ENCODE measurements at regions not wholly inside any gene's neighbourhood (a gene's known extent, or its start where the extent isn't known, plus 50 kb on each side); places are given as distances from the start of the nearest gene placed in this dataset.
"Not testable (repeated sequence)": the region's sequence is repeated elsewhere in the genome, so short reads cannot be mapped to it uniquely, and the experiment has no call there.

DNA sequence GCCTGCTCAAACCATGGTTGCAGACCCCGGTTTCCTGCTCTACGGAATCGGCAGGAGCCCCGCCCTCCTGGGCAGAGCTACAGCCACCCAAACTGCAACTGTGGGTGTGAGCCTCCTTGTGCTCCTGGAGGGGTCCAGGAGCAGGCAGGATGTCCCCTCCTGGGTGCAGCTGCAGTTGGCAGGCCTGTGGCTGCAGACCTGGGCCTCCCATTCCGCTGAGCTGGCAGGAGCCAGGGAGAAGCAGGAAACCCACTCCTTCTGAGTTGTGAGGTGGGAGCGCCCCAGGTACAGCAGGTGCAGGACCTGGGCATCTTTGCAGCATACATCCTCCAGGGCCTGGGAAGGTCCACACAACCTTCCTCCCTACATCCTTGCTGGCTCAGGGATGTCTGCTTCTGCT, 578.7 kb upstream of the USP24 start:
- DNase-seq (ENCODE audit: low read depth, low spot score), result no peak

DNA sequence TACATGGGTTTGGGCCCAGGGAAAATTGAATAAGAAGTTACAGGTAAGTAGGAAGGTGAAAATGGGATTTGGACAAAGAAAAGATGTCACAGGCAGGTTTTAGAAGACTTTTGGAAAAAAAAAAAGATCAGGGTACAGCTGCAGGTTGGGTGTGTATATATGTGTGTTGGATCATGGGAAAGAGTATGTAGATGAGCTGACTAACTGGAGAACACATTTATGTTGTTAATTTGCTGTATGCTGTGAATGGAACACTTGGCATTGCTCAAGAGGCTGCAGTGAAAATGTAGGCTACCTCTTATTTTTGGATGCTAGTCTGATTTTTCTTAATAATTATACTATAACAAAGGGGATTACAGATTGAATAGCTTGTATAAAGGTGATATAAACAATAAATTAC, 577.7 kb upstream of the USP24 start:
- DNase-seq (ENCODE audit: low read depth, low spot score), result no peak

DNA sequence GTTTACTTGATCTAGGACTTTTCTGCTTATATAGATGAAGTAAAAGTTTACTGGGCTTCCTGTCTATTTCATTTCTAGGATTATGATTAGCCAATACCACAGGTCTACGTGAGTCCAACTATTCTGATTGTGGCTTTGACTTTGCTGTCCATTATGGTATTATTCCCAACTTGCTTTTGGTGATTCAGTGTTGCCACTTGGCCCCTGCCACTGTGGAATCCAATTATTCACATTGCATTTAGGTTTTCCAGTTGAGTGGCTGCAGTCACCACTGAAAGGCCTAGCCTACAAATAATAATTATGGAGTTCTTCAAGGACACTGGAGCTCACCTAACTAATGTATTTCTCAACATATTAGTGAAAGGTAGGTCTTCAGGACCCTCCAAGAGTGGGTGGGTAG, 574.3 kb upstream of the USP24 start:
- no peak for DNase-seq (ENCODE audit: low read depth, low spot score)

DNA sequence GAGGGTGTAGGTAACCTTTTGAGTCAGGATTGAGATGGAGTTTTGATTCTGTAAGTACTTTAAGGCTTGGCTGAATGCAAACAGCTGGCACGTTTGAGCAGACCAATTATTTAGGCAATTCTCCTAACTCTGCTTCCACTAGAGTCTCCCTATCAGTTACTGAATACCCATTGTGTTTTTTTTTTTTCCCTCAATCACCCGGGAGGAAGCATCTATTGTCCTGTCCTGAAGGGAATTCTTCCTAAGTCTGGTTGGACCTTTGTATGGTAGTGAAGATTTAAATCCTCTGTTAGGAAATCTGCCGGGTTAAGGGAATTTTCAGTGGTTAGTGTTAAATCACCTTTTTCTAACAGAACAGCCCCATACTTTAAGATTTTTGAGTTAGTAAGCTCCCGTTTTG, 571.2 kb upstream of the USP24 start:
- no peak for DNase-seq (ENCODE audit: low read depth, low spot score)

DNA sequence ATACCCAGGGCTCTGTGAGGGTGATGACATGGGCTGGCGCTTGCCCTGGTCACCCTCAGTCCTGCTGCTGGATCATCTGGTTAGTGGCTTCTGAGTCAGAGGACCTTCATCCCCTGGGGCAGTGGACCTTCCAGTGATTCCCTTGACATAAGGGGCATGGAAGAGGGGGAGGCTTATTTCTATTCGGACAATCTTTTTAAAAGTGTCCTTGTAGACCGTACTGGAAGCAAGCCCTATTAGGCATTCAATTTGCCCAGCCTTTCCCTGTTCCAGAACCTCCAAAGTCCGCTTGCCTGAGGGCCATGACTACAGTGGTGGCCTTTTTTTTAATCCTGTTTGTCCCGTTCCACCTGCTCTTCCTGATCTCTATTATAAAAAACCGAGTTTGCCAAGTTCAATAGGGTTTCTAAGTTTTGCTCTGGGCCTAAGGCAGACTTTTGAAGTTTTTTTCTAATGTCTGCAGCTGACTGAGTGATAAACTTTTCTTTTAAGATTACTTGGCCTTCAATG, 569.8 kb upstream of the USP24 start:
- not testable (repeated sequence) for DNase-seq (ENCODE audit: low read depth, low spot score)

DNA sequence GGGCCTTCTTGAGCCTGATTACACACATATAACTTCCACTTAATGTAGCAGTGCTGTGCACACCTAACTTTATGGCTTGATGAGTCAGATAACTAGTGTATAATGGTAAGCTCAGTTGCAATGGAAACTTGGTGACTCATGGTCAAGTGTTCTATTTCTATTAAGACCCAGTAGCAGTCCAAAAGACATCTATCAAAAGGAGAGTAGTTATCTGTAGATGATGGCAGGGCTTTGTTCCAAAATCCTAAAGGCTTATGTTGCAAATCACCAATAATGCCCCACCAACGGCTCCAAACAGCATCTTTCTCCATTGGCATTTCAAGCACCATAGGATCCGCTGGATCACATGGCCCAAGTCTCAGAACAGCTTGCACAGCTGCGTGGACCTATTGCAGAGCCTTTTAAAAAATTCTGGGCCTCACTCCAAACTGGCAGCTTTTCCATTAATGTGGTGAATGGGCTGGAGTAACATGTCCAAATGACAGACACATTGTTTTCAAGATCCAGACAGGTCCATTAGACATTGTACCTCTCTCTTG, 566.8 kb upstream of the USP24 start:
- DNase-seq (ENCODE audit: low read depth, low spot score), result no peak

DNA sequence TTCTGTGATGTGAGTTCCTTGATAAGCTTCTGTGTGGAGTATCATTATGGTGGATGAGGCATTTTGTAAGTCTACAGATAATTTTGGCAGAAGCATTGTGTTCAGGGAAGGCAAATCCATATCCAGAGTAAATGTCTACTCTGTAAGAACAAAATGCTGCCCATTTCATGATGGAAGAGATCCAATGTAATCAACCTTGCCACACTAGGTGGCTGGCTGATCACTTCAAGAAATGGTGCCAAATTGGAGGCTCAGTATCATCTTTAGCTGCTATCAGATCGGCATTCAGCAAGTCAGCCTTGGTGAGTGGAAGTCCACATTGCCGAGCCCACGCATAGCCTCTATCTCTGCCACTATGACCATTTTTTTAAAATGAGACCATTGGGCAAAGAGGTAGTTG, 565.8 kb upstream of the USP24 start:
- DNase-seq (ENCODE audit: low read depth, low spot score), result no peak

DNA sequence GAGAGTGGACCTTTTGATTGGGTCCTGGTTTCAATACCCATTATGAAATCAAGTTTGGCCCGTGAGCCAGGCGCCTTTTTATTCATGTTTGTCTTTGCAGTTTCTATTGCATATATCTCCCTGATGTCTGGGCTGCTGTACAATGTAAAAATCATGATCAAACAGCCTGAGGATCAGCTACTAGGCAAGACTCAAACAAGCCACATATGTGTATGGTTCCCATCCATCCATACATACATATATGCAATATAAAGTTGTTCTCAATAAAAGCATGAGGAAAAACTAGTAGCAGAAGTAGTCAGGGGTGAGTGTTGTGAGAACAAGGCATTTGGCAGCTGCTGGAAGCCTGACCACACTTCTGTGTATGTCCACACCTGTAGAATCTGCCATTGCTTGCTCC, 562.4 kb upstream of the USP24 start:
- no peak for DNase-seq (ENCODE audit: low read depth, low spot score)

DNA sequence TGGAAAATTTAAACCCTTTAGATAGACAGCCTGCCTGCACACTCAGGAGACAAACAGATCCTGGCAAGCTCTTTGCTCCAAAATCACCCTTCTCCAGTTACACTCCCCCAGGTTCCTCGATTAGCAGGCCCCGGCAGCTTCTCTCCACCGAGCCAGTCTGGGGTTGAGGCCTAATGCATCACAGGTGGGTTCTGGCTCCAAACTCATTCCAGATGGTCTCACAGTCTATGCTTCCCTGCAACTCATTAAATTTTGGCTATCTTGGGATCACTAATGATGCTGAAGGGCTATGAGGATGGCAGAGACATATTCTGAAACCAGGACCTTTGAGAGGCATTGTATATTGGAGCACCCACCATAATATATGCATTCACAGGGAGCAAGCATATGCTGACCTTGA, 559.8 kb upstream of the USP24 start:
- no peak for DNase-seq (ENCODE audit: low read depth, low spot score)

DNA sequence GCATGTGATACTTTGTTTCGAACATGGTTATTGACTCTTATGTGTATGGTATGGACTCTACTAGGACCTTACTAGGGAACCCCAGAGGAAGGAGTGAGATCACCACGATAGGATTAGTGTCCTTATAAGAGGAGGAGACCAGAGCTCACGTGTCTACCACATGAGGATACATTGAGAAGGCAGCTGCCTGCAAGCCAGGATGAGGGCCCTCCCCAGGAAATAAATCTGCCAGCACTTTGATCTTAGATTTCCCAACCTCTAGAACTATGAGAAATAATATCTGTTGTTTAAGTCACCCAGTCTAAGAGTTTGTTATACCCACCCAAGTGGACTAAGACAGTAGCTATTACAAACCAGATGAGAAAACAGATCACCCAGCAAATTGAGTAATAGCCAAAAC, 559.3 kb upstream of the USP24 start:
- no peak for DNase-seq (ENCODE audit: low read depth, low spot score)

DNA sequence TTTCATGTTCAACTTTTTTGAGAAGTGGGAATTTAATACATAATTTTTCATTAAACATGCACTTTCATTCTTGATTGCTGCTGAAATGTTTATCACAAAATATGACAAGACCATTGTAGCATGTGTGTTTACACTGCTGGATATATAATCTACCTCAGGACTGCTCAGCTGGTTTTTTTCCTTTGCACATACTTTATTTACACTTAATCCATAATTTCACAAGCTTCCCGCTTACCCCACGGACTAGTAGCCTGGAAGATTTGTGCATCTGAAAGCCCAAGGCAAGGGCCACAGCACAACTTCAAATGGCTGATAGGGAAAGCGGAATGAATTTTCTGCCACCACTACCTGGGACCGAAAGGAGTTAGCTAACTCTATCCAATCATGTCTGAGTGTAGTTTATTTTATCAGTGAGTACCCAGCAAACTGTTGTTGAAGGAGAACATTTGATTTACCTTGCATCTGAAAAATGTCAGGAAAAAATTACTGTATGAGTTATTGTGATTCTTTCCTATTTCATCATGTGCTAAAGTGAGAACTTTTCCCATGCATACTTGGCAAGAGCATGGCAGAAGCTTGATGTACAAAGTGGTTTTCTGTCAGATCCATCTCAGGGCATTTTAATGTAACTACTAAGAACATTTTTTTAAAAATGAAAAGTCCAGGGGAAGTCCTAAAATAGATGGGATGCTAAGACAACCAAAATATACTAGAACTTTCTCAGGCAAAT, 558.2 kb upstream of the USP24 start:
- no peak for DNase-seq (ENCODE audit: low read depth, low spot score)

DNA sequence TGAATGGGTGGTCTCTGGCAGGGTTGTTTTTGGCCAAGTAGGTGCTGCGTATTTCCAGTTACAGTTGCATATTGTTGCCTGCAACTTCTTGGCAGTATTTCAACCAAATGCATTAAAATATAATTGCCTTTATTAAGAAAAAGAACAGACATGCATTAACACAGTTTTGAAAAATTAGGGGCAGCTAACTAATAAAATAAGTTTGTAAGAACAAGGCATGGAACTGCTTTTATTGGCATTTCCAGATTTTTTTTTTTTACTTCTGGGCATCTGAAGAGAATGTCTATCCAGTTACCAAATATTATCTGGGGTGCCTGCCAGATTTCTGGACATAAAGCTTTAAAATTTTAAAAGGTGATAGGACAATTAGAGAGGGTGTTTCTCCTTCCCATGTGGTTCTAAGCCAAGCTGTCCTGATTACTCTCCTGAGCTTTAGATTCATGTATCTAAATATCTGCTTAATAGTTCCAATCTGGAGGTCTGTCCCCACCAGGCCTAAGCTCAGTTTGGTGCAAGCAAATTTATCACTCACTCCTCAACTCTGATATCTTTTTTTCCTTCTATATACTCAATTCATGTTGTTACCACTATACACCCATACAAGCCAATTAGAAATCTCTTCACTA, 553.3 kb upstream of the USP24 start:
- DNase-seq (ENCODE audit: low read depth, low spot score), result no peak

DNA sequence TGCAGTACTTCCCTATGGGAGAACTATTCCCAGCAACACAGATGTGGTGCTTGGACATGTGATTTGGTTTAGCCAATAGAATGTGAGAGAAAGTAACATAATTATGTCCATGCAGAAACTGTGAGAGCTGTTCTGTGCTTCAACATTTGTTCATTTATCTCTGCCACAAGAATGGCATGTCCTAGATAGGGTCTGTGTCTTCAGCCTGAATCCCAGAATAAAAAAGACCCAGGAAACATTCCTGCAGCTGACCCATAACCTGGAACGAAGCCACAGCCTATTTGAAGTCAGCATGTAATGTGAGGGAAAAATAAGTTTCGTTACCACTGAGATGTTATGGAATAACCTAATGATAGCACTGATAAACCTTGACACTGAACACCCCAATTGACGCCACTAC, 552.0 kb upstream of the USP24 start:
- no peak for DNase-seq (ENCODE audit: low read depth, low spot score)

DNA sequence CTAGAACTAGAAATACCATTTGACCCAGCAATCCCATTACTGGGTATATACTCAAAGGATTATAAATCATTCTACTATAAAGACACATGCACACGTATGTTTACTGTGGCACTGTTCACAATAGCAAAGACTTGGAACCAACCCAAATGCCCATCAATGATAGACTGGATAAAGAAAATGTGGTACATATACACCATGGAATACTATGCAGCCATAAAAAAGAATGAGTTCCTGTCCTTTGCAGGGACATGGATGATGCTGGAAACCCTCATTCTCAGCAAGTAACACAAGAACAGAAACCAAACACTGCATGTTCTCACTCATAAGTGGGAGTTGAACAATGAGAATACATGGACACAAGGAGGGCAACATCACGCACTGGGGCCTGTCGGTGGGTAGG, 550.3 kb upstream of the USP24 start:
- not testable (repeated sequence) for DNase-seq (ENCODE audit: low read depth, low spot score)

DNA sequence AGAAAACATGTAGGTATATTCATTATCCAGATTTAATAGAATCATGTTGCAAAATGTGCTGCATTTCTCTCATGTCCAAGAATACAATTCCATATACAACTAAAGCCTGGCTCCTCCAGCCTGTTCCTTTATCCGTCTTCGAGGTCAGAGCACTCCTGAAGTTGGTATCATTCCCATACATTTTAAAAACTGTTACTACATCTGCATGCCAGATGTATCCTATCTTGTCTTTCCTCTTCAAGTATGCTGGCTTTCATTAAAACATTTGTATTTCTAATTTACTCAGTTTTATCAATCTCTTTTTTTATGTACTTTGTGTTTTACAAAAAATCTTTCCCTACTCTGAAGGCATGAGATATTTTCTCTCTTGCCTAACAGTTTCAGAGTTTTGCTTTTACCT, 536.6 kb upstream of the USP24 start:
- no peak for DNase-seq (ENCODE audit: low read depth, low spot score)

DNA sequence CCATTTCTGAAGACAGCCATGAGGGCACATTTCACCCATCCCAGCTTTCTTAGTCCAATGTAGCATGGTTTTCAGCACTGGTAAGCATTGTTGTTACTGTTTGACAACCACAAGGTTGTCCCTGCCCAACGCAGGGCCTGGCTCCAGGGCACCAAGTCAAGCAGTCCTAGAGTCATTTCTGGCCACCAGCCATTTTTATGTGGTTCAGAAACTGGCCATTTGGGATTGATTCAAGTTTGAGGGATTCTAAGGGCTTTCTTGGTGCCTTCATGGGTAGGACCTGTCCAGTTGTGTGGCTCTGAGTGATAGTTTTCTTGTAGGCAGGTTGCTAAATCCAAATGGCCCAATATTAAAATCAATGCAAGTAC, 535.4 kb upstream of the USP24 start:
- no peak for DNase-seq (ENCODE audit: low read depth, low spot score)

DNA sequence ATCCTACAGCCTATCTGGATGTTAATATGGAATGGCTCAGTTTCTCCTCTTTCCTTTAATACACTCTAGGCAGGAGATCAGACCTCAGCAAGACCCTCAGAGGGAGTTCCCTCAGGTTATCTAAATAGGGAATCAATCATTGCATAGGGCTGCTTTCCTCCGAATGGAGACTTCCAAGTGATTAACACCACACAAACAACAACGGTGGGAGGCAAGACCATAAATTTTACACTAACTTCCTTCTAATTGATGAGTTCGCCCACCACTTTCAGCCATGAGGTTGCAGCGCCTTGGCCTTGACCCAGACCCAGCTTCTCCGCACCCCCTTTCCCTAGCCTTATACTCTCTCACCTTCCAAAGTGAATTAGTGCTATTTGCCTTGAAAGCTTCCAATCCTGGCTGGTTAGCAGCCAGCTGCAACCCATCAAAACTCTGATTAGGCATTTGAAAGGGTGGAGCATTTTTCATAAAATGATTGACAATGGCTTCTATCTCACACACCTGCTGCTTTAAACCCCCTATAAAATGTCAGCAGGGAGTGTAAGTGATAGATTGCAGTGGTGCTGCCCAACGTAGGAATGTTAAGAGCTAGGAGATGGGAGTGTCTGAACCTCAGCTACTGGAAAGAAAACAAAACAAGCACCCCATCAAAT, 534.9 kb upstream of the USP24 start:
- DNase-seq (ENCODE audit: low read depth, low spot score), result no peak

DNA sequence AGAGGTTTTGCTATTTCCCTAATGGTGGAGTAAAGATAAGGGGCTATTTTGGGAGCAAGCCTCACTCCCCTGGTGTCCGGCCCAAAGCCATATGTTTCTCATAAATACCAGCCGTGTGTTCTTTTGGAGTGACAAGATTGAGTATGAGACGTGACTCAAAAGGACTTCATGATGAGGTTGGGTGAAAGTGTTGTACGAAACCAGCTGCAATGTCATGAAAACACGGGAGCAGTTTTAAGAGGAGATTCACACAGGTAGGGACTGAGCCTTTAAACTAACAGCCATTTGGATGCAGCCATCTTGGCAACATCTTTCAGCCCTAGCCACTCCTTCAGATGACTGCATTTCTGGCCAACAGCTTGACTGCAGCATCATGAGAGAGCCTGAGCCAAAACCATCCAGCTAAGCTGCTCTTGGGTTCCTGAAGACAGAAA, 532.3 kb upstream of the USP24 start:
- DNase-seq (ENCODE audit: low read depth, low spot score), result no peak

DNA sequence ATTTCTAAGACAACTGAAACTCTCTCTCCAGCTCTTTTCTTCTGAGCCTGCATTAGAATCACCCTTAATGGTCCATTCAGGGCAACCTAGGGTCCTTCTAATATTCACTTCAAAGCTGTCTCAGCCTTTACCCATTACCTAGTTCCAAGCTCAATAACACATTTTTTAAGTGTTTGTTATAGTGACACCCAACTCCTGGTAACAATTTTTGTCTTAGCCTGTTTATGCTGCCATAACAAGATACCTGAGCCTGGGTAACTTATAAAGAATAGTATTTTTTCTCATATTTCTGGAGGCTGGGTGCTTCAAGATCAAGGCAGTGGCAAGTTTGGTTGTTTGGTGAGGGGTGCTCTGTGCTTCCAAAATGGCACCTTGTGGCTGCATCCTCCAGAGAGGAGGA, 531.5 kb upstream of the USP24 start:
- DNase-seq (ENCODE audit: low read depth, low spot score), result no peak

DNA sequence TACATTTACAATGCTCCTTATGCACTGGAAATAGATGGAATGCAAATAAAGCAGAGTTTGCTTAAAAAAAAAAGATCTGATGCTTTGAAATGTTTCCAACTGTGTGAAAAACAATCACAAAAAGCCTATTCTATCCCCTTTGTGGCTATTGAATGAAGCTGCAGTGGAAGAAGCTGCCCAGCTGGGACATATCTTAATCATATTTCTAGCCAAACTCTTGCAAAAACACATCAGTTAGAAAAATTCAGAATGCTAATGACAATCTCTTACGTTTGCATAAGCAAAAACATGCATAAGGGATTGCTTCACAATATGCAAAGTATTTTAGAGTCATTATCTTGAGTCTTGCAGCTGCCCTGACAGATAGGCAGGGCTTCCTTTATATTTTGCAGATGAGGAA, 526.4 kb upstream of the USP24 start:
- no peak for DNase-seq (ENCODE audit: low read depth, low spot score)

DNA sequence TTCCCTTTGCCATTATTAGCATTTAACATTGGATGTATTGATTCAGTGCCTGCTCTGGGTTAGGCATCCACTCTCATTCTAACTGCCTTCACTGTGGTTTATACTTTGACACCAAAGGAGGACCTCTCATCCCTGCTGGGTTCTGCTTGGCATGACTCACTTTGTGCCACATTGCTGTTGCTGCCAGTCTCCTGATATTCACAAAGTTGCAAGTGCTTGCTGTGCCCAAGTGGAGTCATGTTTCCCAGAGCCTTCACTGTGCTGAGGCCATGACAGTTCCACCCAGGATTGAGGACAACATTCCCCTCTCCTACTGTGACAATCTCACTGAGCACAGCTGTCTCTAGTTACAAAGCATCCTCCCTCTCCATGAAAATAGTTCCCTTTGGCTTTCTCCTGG, 519.9 kb upstream of the USP24 start:
- DNase-seq (ENCODE audit: low read depth, low spot score), result no peak

DNA sequence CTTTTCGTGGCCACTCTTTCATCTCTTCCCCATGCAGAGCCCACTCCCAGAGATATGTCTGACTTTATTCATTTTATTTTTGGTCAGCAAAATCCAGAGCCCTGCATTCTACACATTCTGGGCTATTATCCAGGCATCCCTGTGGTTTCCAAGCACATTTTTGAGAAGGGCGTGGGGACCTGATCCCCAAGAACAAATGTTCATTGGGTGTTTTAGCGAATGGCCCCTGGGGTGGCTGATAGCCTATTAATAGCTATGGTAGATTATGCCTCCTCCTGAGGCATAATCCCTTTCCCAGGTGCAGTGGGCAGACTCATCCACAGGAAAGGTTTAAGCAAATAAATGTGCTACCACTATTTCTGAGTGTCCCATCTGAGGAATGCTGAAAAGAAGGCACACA, 511.8 kb upstream of the USP24 start:
- DNase-seq (ENCODE audit: low read depth, low spot score), result no peak

DNA sequence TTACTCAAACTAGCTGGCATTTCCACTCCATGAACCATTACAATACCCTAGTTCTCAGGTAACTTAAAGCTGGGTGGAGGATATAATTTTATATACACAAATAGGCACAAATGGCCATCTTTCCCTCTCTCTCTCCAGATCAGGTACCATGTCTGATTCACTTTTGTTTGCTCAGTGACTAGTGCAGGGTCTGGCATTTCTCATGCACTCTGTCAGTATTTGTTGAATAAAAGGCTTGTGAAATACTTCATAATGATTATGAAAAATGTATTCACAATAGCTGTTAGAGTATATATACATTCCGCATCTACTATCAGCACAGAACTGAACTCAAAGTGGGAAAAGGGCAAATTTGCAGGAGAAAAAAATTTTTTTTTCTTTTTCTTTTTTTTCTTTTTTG, 510.2 kb upstream of the USP24 start:
- DNase-seq (ENCODE audit: low read depth, low spot score), result no peak

Measured in pulmonary artery endothelial cell (primary cell).